SK-N-SH treated with all-trans-retinoic acid at 6 μM for 48 hours (cell line): ENCODE measurements at regions not wholly inside any gene's neighbourhood (a gene's known extent, or its start where the extent isn't known, plus 50 kb on each side); places are given as distances from the start of the nearest gene placed in this dataset.

Source experiments
- ATAC-seq: fragments of 200-7000 bp; cut with Tn5 transposase; 3 replicates; pipeline ENCODE4 v1.9.1; 2020; ENCODE audit warnings: mild to moderate bottlenecking, moderate library complexity
- ARNTL ChIP-seq: fragments of 450-650 bp; formaldehyde crosslinking; IDR thresholded peaks from 2 replicates; pipeline ENCODE4 v1.5.0; 2020; ENCODE audit warnings: low read depth, mild to moderate bottlenecking, moderate library complexity, borderline replicate concordance
- BACH2 ChIP-seq: fragments of 250-450 bp; sonication (Bioruptor Pico); IDR thresholded peaks from 2 replicates; pipeline ENCODE4 v1.9.0; 2021; ENCODE audit warnings: mild to moderate bottlenecking, borderline replicate concordance
- CSDC2 ChIP-seq: fragments of 250-450 bp; sonication (Bioruptor Pico); IDR thresholded peaks from 2 replicates; pipeline ENCODE4 v1.5.0; 2020; ENCODE audit warnings: mild to moderate bottlenecking, moderate library complexity
- CSRNP3 ChIP-seq: fragments of 250-450 bp; sonication (Bioruptor Pico); IDR thresholded peaks from 2 replicates; pipeline ENCODE4 v1.5.1; 2021; ENCODE audit warnings: mild to moderate bottlenecking, moderate library complexity
- ESRRG ChIP-seq: fragments of 250-450 bp; sonication (Bioruptor Pico); IDR thresholded peaks from 2 replicates; pipeline ENCODE4 v1.6.1; 2021; ENCODE audit warnings: mild to moderate bottlenecking
- GLIS3 ChIP-seq: fragments of 250-450 bp; sonication (Bioruptor Pico); IDR thresholded peaks from 2 replicates; pipeline ENCODE4 v1.5.0; 2020; ENCODE audit warnings: mild to moderate bottlenecking, moderate library complexity
- ISL1 ChIP-seq: fragments of 250-450 bp; sonication (Bioruptor Pico); IDR thresholded peaks from 2 replicates; pipeline ENCODE4 v2.1.2; 2022; ENCODE audit warnings: mild to moderate bottlenecking, moderate library complexity
- OSR1 ChIP-seq: fragments of 250-450 bp; sonication (Bioruptor Pico); IDR thresholded peaks from 2 replicates; pipeline ENCODE4 v1.8.0; 2022; ENCODE audit warnings: moderate library complexity, mild to moderate bottlenecking, inconsistent platforms
- POU6F1 ChIP-seq: fragments of 250-450 bp; sonication (Bioruptor Pico); IDR thresholded peaks from 2 replicates; pipeline ENCODE4 v1.8.0; 2021; ENCODE audit warnings: low read depth, mild to moderate bottlenecking, moderate library complexity, borderline replicate concordance
- RARB ChIP-seq: fragments of 250-450 bp; sonication (Bioruptor Pico); IDR thresholded peaks from 2 replicates; pipeline ENCODE4 v1.8.0; 2021; ENCODE audit warnings: mild to moderate bottlenecking, moderate library complexity
- SNAI2 ChIP-seq: fragments of 250-450 bp; sonication (Bioruptor Pico); IDR thresholded peaks from 2 replicates; pipeline ENCODE4 v1.5.0; 2020; ENCODE audit warnings: mild to moderate bottlenecking, moderate library complexity
- TCF4 ChIP-seq: fragments of 250-450 bp; sonication (Bioruptor Pico); IDR thresholded peaks from 2 replicates; pipeline ENCODE4 v1.8.0; 2021; ENCODE audit warnings: mild to moderate bottlenecking, moderate library complexity, borderline replicate concordance
- TOX ChIP-seq: fragments of 250-450 bp; sonication (Bioruptor Pico); IDR thresholded peaks from 2 replicates; pipeline ENCODE4 v1.8.0; 2021; ENCODE audit warnings: mild to moderate bottlenecking, moderate library complexity, borderline replicate concordance
- TSHZ2 ChIP-seq: fragments of 250-450 bp; sonication (Bioruptor Pico); IDR thresholded peaks from 2 replicates; pipeline ENCODE4 v1.5.0; 2020; ENCODE audit warnings: mild to moderate bottlenecking, moderate library complexity
- ZC3H10 ChIP-seq: fragments of 250-450 bp; sonication (Bioruptor Pico); IDR thresholded peaks from 2 replicates; pipeline ENCODE4 v1.5.1; 2021; ENCODE audit warnings: mild to moderate bottlenecking, moderate library complexity
- ZFP3 ChIP-seq: fragments of 250-450 bp; sonication (Bioruptor Pico); IDR thresholded peaks from 2 replicates; pipeline ENCODE4 v1.5.0; 2020; ENCODE audit warnings: mild to moderate bottlenecking, moderate library complexity
- ZFP30 ChIP-seq: fragments of 450-650 bp; formaldehyde crosslinking; IDR thresholded peaks from 2 replicates; pipeline ENCODE4 v1.5.0; 2022; ENCODE audit warnings: mild to moderate bottlenecking, moderate library complexity
- ZNF565 ChIP-seq: fragments of 450-650 bp; formaldehyde crosslinking; conservative IDR thresholded peaks from 2 replicates; pipeline ENCODE4 v1.5.0; 2020; ENCODE audit warnings: low read depth, mild to moderate bottlenecking, moderate library complexity
- ZNF70 ChIP-seq: fragments of 450-650 bp; formaldehyde crosslinking; IDR thresholded peaks from 2 replicates; pipeline ENCODE4 v1.5.0; 2020; ENCODE audit warnings: mild to moderate bottlenecking, moderate library complexity
- ZNF8 ChIP-seq: fragments of 450-650 bp; formaldehyde crosslinking; IDR thresholded peaks from 2 replicates; pipeline ENCODE4 v1.5.0; 2020; ENCODE audit warnings: mild to moderate bottlenecking, moderate library complexity

- peak; percentile 84 for ATAC-seq
These were observed 401.1 kb upstream of the LYPLAL1 start for GRCh38 chr1:218772575-218772974.

DNA sequence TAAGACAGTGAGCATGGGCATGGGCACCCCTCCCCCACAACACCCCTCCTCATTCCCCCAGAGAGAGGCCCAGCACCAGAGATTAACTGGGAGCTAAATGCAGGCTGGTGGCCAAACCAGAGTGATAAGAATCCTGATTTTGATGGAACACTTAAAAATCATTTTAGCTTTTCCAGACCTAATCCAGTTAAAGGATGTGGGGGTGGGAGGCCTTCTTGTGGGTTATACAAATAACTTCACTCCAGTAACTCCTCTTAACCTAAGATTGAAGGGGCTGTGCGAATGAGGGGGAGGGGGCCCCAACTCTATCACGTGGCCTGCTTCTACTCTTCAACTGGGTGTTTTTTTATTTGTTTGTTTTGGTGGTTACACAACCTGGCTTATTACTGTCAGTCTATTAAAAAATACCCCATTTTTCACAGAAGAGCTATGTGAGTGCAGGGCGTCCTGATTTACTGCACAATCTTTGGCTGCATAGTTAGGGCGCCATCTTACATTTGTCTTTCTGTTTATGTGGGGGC lies 398.1 kb upstream of the LYPLAL1 start:
- ATAC-seq, result no peak
- TF ChIP-seq CSRNP3, result no peak
- no peak for TF ChIP-seq ZC3H10 (CRISPR knock-in tag)
- no peak for TF ChIP-seq SNAI2 (CRISPR knock-in tag)
- no peak for TF ChIP-seq BACH2 (CRISPR knock-in tag)
- TF ChIP-seq ZNF565 (CRISPR knock-in tag), result no peak
- TF ChIP-seq ZNF8 (CRISPR knock-in tag), result no peak

More at GRCh38 chr1:218772575-218772974, 401.1 kb upstream of the LYPLAL1 start:
- no peak for TF ChIP-seq ZFP3
- TF ChIP-seq GLIS3 (CRISPR knock-in tag), result no peak
- no peak for TF ChIP-seq ISL1
- TF ChIP-seq TOX, result no peak
- no peak for TF ChIP-seq ZNF565 (CRISPR knock-in tag)
- no peak for TF ChIP-seq ZNF70 (CRISPR knock-in tag)
- TF ChIP-seq POU6F1, result no peak
- TF ChIP-seq OSR1, result no peak
- no peak for TF ChIP-seq ZNF8 (CRISPR knock-in tag)
- TF ChIP-seq BACH2 (CRISPR knock-in tag), result no peak
- TF ChIP-seq CSRNP3, result no peak
- no peak for TF ChIP-seq ESRRG (CRISPR knock-in tag)
- no peak for TF ChIP-seq TCF4 (CRISPR knock-in tag)
- TF ChIP-seq TSHZ2 (CRISPR knock-in tag), result no peak
- no peak for TF ChIP-seq ZC3H10 (CRISPR knock-in tag)
- no peak for TF ChIP-seq ARNTL (CRISPR knock-in tag)

GRCh38 chr1:218778257-218779126 lies 395.2 kb upstream of the LYPLAL1 start:
- peak; percentile 69 for ATAC-seq
- TF ChIP-seq ESRRG (CRISPR knock-in tag) (no peak), CSRNP3 (no peak), TSHZ2 (CRISPR knock-in tag) (no peak), CSDC2 (CRISPR knock-in tag) (no peak), ZC3H10 (CRISPR knock-in tag) (no peak), OSR1 (no peak), ZFP3 (no peak), ARNTL (CRISPR knock-in tag) (no peak), ZNF8 (CRISPR knock-in tag) (no peak), ISL1 (no peak), ZFP30 (CRISPR knock-in tag) (no peak), RARB (CRISPR knock-in tag) (no peak), TCF4 (CRISPR knock-in tag) (no peak; the same call in 1 of the 2 replicates), POU6F1 (no peak)
